Fibroblast of skin of scalp (primary cell): ENCODE measurements at regions not wholly inside any gene's neighbourhood (a gene's known extent, or its start where the extent isn't known, plus 50 kb on each side); places are given as distances from the start of the nearest gene placed in this dataset.
"Not testable (repeated sequence)": the region's sequence is repeated elsewhere in the genome, so short reads cannot be mapped to it uniquely, and the experiment has no call there.

Experiments used
- DNase-seq: peaks from one replicate; pipeline ENCODE4 v3.0.0-alpha.2; 2013

GRCh38 chr6:63486196-63486595 is 86.1 kb upstream of the LOC128125822 start:
- DNase-seq = no peak

- no peak for DNase-seq
These were observed 85.0 kb upstream of the LOC128125822 start for GRCh38 chr6:63487103-63487813.

GRCh38 chr6:63491119-63491518 is 81.2 kb upstream of the LOC128125822 start:
- no peak for DNase-seq

GRCh38 chr6:63492476-63492875 is 79.8 kb upstream of the LOC128125822 start:
- no peak for DNase-seq

- DNase-seq = no peak
These were observed 78.7 kb upstream of the LOC128125822 start for GRCh38 chr6:63493557-63493956.

GRCh38 chr6:63496361-63496804 is 75.9 kb upstream of the LOC128125822 start:
- DNase-seq = no peak

- no peak for DNase-seq
These were observed 70.1 kb upstream of the LOC128125822 start for GRCh38 chr6:63502156-63502555.

GRCh38 chr6:63503199-63503598 is 69.1 kb upstream of the LOC128125822 start:
- no peak for DNase-seq

- peak; percentile 2 for DNase-seq
These were observed 67.4 kb upstream of the LOC128125822 start for GRCh38 chr6:63504777-63505384.

- no peak for DNase-seq
These were observed 65.2 kb upstream of the LOC128125822 start for GRCh38 chr6:63507096-63507495.

GRCh38 chr6:63509652-63510352 is 62.5 kb upstream of the LOC128125822 start:
- DNase-seq = peak; percentile 6

- no peak for DNase-seq
These were observed 62.0 kb upstream of the LOC128125822 start for GRCh38 chr6:63510353-63510686.

- DNase-seq = no peak
These were observed 61.4 kb upstream of the LOC128125822 start for GRCh38 chr6:63510849-63511248.

- DNase-seq = no peak
These were observed 57.6 kb upstream of the LOC128125822 start for GRCh38 chr6:63514488-63515173.

- not testable (repeated sequence) for DNase-seq
These were observed 57.1 kb upstream of the LOC128125822 start for GRCh38 chr6:63515227-63515626.

GRCh38 chr6:63516186-63516944 is 55.9 kb upstream of the LOC128125822 start:
- no peak for DNase-seq

- no peak for DNase-seq
These were observed 55.1 kb upstream of the LOC128125822 start for GRCh38 chr6:63517221-63517620.

- no peak for DNase-seq
These were observed 50.6 kb upstream of the LOC128125822 start for GRCh38 chr6:63521475-63522210.
